Naive thymus-derived CD4-positive, alpha-beta T cell (primary cell): ENCODE measurements at regions not wholly inside any gene's neighbourhood (a gene's known extent, or its start where the extent isn't known, plus 50 kb on each side); places are given as distances from the start of the nearest gene placed in this dataset.

ENCODE experiments used
- ATAC-seq: fragments of 150-1000 bp; cut with Tn5 transposase; 2 replicates; pipeline ENCODE4 v1.10.0; 2021; ENCODE audit warnings: mild to moderate bottlenecking, moderate library complexity
- CTCF ChIA-PET: fragments of 350-600 bp; sonication (Branson Sonifier 250); formaldehyde crosslinking; loops from one replicate; lab custom pipeline; 2021; ENCODE audit warnings: antibody characterized with exemption; lab: Charles Lee
- POLR2A ChIA-PET: fragments of 350-600 bp; sonication (Branson Sonifier 250); formaldehyde crosslinking; loops from one replicate; lab custom pipeline; 2021; ENCODE audit warnings: antibody characterized with exemption, inconsistent platforms; lab: Charles Lee
- DNase-seq, 9 donors: peaks; one replicate each; pipeline versions ENCODE4 v3.0.0 to v3.0.0-alpha.2; 2020 to 2022; ENCODE audit warnings: mixed read lengths in 1 of 9
- H3K27ac ChIP-seq: one replicate; pipeline ENCODE4 v1.7.0; 2013; ENCODE audit warnings: mild to moderate bottlenecking, low read depth, low read length, moderate library complexity
- H3K27me3 ChIP-seq, 2 donors: one replicate each; pipeline ENCODE4 v1.7.0; 2013; ENCODE audit warnings: low read length in 2 of 2, mild to moderate bottlenecking in 2 of 2, moderate library complexity in 2 of 2; ENCODE audit not compliant: control insufficient read depth in 2 of 2, insufficient read depth in 2 of 2
- H3K36me3 ChIP-seq, 3 experiments: 1 replicate in 2 of 3; 2 replicates in 1 of 3; pipeline ENCODE4 v1.7.0; 2013; ENCODE audit warnings: low read length in 3 of 3, mild to moderate bottlenecking in 3 of 3, moderate library complexity in 1 of 3; ENCODE audit not compliant: insufficient read depth in 3 of 3, control insufficient read depth in 2 of 3
- H3K4me1 ChIP-seq, 2 donors: one replicate each; pipeline ENCODE4 v1.7.0; 2013; ENCODE audit warnings: low read length in 2 of 2, mild to moderate bottlenecking in 2 of 2, moderate library complexity in 1 of 2; ENCODE audit not compliant: control insufficient read depth in 2 of 2, insufficient read depth in 2 of 2
- H3K4me3 ChIP-seq: 2 replicates; pipeline ENCODE4 v1.7.0; 2013; ENCODE audit warnings: mild to moderate bottlenecking, low read length
- H3K9me3 ChIP-seq, 3 experiments: 1 replicate in 2 of 3; 2 replicates in 1 of 3; pipeline ENCODE4 v1.7.0; 2013; ENCODE audit warnings: low read length in 3 of 3; ENCODE audit not compliant: control insufficient read depth in 2 of 3
- H3K27ac Mint-ChIP-seq, 9 donors: one replicate each; pipeline ENCODE4 v1.8.0; 2020 to 2022; ENCODE audit warnings: mixed read lengths in 9 of 9, mild to moderate bottlenecking in 8 of 9, moderate library complexity in 5 of 9, inconsistent platforms in 2 of 9
- H3K27me3 Mint-ChIP-seq, 5 donors: one replicate each; pipeline ENCODE4 v1.8.0; 2021 to 2022; ENCODE audit warnings: mixed read lengths in 5 of 5, mild to moderate bottlenecking in 1 of 5
- H3K36me3 Mint-ChIP-seq, 5 donors: one replicate each; pipeline ENCODE4 v1.8.0; 2020 to 2022; ENCODE audit warnings: mixed read lengths in 5 of 5, mild to moderate bottlenecking in 3 of 5, inconsistent platforms in 1 of 5
- H3K4me1 Mint-ChIP-seq, 7 donors: one replicate each; pipeline ENCODE4 v1.8.0; 2020 to 2022; ENCODE audit warnings: mixed read lengths in 7 of 7, mild to moderate bottlenecking in 3 of 7, inconsistent platforms in 1 of 7
- H3K4me3 Mint-ChIP-seq, 10 donors: one replicate each; pipeline ENCODE4 v1.8.0; 2020 to 2022; ENCODE audit warnings: mild to moderate bottlenecking in 10 of 10, mixed read lengths in 10 of 10, moderate library complexity in 6 of 10, inconsistent platforms in 2 of 10
- H3K9me3 Mint-ChIP-seq, 11 donors: one replicate each; pipeline ENCODE4 v1.8.0; 2020 to 2022; ENCODE audit warnings: mixed read lengths in 11 of 11, mild to moderate bottlenecking in 4 of 11, inconsistent platforms in 1 of 11, moderate library complexity in 1 of 11
- intact Hi-C, 2 donors: fragments of 100-400 bp; cut with micrococcal nuclease; formaldehyde crosslinking; loops; one replicate each; pipeline ENCODE4 v1.15.1; 2023

DNA sequence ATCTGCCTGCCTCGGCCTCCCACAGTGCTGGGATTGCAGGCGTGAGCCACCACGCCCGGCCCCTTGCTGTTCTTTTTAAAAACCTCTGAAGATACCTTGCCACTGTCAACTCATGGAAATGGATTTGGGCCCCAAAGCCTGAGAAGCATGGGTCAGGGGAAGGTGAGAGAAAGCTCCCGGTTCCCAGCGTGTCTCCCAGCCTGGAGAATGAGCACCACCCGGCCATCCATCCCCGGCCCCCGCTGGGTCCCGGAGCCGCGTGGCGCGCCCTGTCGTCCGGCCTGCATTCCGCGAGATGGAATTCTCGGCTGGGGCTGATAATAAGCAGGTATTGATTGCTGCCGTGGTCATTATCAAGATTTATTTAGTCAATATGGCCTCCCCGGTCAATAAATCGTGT is 126.5 kb upstream of the MYL2 start:
- Mint-ChIP-seq H3K36me3 (no peaks in the 10 kb centered on the region), H3K4me1 (no peaks in the 10 kb centered on the region), H3K4me3 (no peak overlapping the region), H3K27me3 (peaks cover 0 to 6% (median 0%) of the 10 kb centered on the region in 5 donors), H3K9me3 (no peaks in the 10 kb centered on the region), H3K27ac (peak overlapping the region in 1 of 9 donors; percentile 46)
- Histone ChIP-seq H3K9me3 (no peaks in the 10 kb centered on the region), H3K36me3 (no peaks in the 10 kb centered on the region), H3K27me3 (no peaks in the 10 kb centered on the region), H3K27ac (no peak overlapping the region), H3K4me3 (no peak overlapping the region), H3K4me1 (no peaks in the 10 kb centered on the region)
- ATAC-seq (no peak), DNase-seq (no peak)
- intact Hi-C loops: no loop called here
- ChIA-PET CTCF (interaction anchor here (0.5 kb wide), 1 partner anchor 110 kb away, joined by 3 read pairs; no protein-coding TSS in a partner anchor), POLR2A (no interaction called here)

- Mint-ChIP-seq H3K27ac (no peak overlapping the region), H3K36me3 (no peaks in the 10 kb centered on the region), H3K4me1 (no peaks in the 10 kb centered on the region), H3K9me3 (no peaks in the 10 kb centered on the region), H3K4me3 (no peak overlapping the region), H3K27me3 (peaks cover 0 to 6% (median 0%) of the 10 kb centered on the region in 5 donors)
- DNase-seq (no peak), ATAC-seq (no peak)
- ChIA-PET CTCF (interaction anchor here (0.7 kb wide), 1 partner anchor 9 kb away, joined by 3 read pairs; no protein-coding TSS in a partner anchor), POLR2A (no interaction called here)
- no peaks in the 10 kb centered on the region for H3K27me3 ChIP-seq
- no peaks in the 10 kb centered on the region for H3K9me3 ChIP-seq
- H3K4me1 ChIP-seq: no peaks in the 10 kb centered on the region
- intact Hi-C loops: no loop called here
- no peak overlapping the region for H3K27ac ChIP-seq
- H3K4me3 ChIP-seq: no peak overlapping the region
- H3K36me3 ChIP-seq: no peaks in the 10 kb centered on the region
Measured at GRCh38 chr12:111045941-111046340, 125.6 kb upstream of the MYL2 start.

- Mint-ChIP-seq H3K27ac (peak overlapping the region in 1 of 9 donors; percentile 36), H3K4me3 (no peak overlapping the region), H3K27me3 (peaks cover 13 to 39% (median 19%) of the 10 kb centered on the region in 5 donors), H3K36me3 (no peaks in the 10 kb centered on the region), H3K4me1 (peaks cover 2 to 9% (median 6%) of the 10 kb centered on the region in 7 donors), H3K9me3 (no peaks in the 10 kb centered on the region)
- Histone ChIP-seq H3K4me3 (no peak overlapping the region), H3K36me3 (no peaks in the 10 kb centered on the region), H3K27ac (no peak overlapping the region), H3K27me3 (peaks cover 0 to 3% of the 10 kb centered on the region in 2 donors), H3K9me3 (no peaks in the 10 kb centered on the region), H3K4me1 (peaks cover 0 to 5% of the 10 kb centered on the region in 2 donors)
- CTCF ChIA-PET: interaction anchor here (1.2 kb wide), 1 partner anchor 259 kb away, joined by 3 read pairs; no protein-coding TSS in a partner anchor
- DNase-seq (no peak), ATAC-seq (no peak)
- POLR2A ChIA-PET: interaction anchor here (1.0 kb wide), 1 partner anchor 16 kb away, joined by 3 read pairs; no protein-coding TSS in a partner anchor
- intact Hi-C loops: no loop called here
Measured at GRCh38 chr12:111041091-111041490, 120.7 kb upstream of the MYL2 start.

DNA sequence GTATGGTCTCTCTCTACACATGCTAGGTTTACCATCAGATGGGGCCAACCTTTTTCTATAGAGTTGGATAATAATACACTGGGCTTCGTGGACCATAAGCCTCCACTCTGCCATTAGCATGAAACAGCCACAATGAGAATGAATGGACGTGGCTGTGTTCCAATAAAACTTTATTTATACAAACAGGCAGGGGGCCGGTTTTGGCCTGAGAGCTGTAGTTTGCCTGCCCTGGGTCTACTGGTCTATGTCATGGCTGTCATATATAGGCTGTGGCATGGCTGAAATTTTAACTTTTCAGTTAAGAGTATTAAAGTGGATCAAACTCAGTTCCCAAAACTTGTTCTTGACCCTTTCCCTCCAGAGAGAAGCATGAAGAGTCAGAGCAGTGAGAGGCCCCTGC is 120.3 kb upstream of the MYL2 start:
- POLR2A ChIA-PET: no interaction called here
- CTCF ChIA-PET: interaction anchor here (1.2 kb wide), 1 partner anchor 259 kb away, joined by 3 read pairs; no protein-coding TSS in a partner anchor
- H3K27ac Mint-ChIP-seq: peak overlapping the region in 1 of 9 donors; percentile 36

GRCh38 chr12:111038941-111039340 is 118.6 kb upstream of the MYL2 start:
- H3K4me1 ChIP-seq: peaks cover 0 to 19% of the 10 kb centered on the region in 2 donors
- CTCF ChIA-PET: no interaction called here
- DNase-seq (no peak), ATAC-seq (no peak)
- no peak overlapping the region for H3K4me3 Mint-ChIP-seq
- peaks cover 12 to 22% (median 17%) of the 10 kb centered on the region in 7 donors for H3K4me1 Mint-ChIP-seq
- peaks cover 25 to 53% (median 31%) of the 10 kb centered on the region in 5 donors for H3K27me3 Mint-ChIP-seq
- H3K36me3 Mint-ChIP-seq: no peaks in the 10 kb centered on the region
- peak overlapping the region in 1 of 9 donors; percentile 11 for H3K27ac Mint-ChIP-seq
- intact Hi-C loops: loop anchor here in 1 of 2 donors (5.0 to 10.0 kb wide), 2 partner anchors 33 to 56 kb away; no protein-coding TSS in a partner anchor
- peaks cover 0 to 15% of the 10 kb centered on the region in 2 donors for H3K27me3 ChIP-seq
- H3K36me3 ChIP-seq: no peaks in the 10 kb centered on the region
- H3K9me3 ChIP-seq: no peaks in the 10 kb centered on the region
- POLR2A ChIA-PET: no interaction called here
- no peak overlapping the region for H3K4me3 ChIP-seq
- no peaks in the 10 kb centered on the region for H3K9me3 Mint-ChIP-seq
- no peak overlapping the region for H3K27ac ChIP-seq

More for the DNA sequence above, 120.3 kb upstream of the MYL2 start:
- peaks cover 0 to 9% of the 10 kb centered on the region in 2 donors for H3K4me1 ChIP-seq
- Mint-ChIP-seq H3K36me3 (no peaks in the 10 kb centered on the region), H3K4me1 (peaks cover 6 to 13% (median 10%) of the 10 kb centered on the region in 7 donors), H3K4me3 (no peak overlapping the region), H3K27me3 (peaks cover 17 to 43% (median 24%) of the 10 kb centered on the region in 5 donors), H3K9me3 (no peaks in the 10 kb centered on the region)
- intact Hi-C loops: no loop called here
- no peak for DNase-seq
- no peak overlapping the region for H3K4me3 ChIP-seq
- H3K27ac ChIP-seq: no peak overlapping the region
- H3K36me3 ChIP-seq: no peaks in the 10 kb centered on the region
- ATAC-seq: no peak
- H3K27me3 ChIP-seq: peaks cover 0 to 6% of the 10 kb centered on the region in 2 donors
- H3K9me3 ChIP-seq: no peaks in the 10 kb centered on the region

GRCh38 chr12:111038077-111038476 is 117.7 kb upstream of the MYL2 start:
- POLR2A ChIA-PET: no interaction called here
- Histone ChIP-seq H3K27ac (no peak overlapping the region), H3K36me3 (no peaks in the 10 kb centered on the region), H3K9me3 (no peaks in the 10 kb centered on the region), H3K27me3 (peaks cover 4 to 17% of the 10 kb centered on the region in 2 donors), H3K4me3 (no peak overlapping the region), H3K4me1 (peaks cover 0 to 19% of the 10 kb centered on the region in 2 donors)
- DNase-seq (no peak), ATAC-seq (no peak)
- no peaks in the 10 kb centered on the region for H3K36me3 Mint-ChIP-seq
- peak overlapping the region in 2 of 10 donors; percentile 65 to 85 for H3K4me3 Mint-ChIP-seq
- CTCF ChIA-PET: no interaction called here
- H3K27ac Mint-ChIP-seq: no peak overlapping the region
- H3K9me3 Mint-ChIP-seq: no peaks in the 10 kb centered on the region
- H3K4me1 Mint-ChIP-seq: peaks cover 12 to 22% (median 17%) of the 10 kb centered on the region in 7 donors
- peaks cover 25 to 56% (median 36%) of the 10 kb centered on the region in 5 donors for H3K27me3 Mint-ChIP-seq
- intact Hi-C loops: loop anchor here in 1 of 2 donors (5.0 to 10.0 kb wide), 2 partner anchors 34 to 57 kb away; no protein-coding TSS in a partner anchor
